Skeletal muscle satellite cell (primary cell): ENCODE measurements at regions not wholly inside any gene's neighbourhood (a gene's known extent, or its start where the extent isn't known, plus 50 kb on each side); places are given as distances from the start of the nearest gene placed in this dataset.
"Not testable (repeated sequence)": the region's sequence is repeated elsewhere in the genome, so short reads cannot be mapped to it uniquely, and the experiment has no call there.

ENCODE experiments used
- H3K27me3 ChIP-seq: 2 replicates; pipeline ENCODE4 v1.7.0; 2013; ENCODE audit warnings: low read length; ENCODE audit not compliant: control insufficient read depth, insufficient read depth
- H3K36me3 ChIP-seq: 2 replicates; pipeline ENCODE4 v1.7.0; 2013; ENCODE audit warnings: mild to moderate bottlenecking, control low read depth, low read length; ENCODE audit not compliant: insufficient read depth
- H3K4me1 ChIP-seq: 2 replicates; pipeline ENCODE4 v1.7.0; 2013; ENCODE audit warnings: low read length; ENCODE audit not compliant: control insufficient read depth, insufficient read depth
- H3K4me2 ChIP-seq: 2 replicates; pipeline ENCODE4 v1.7.0; 2013; ENCODE audit warnings: mild to moderate bottlenecking, low read length
- H3K4me3 ChIP-seq: 2 replicates; pipeline ENCODE4 v1.7.0; 2013; ENCODE audit warnings: low read length
- H3K9ac ChIP-seq: 2 replicates; pipeline ENCODE4 v1.7.0; 2013; ENCODE audit warnings: mild to moderate bottlenecking, low read depth, low read length, moderate library complexity
- H3K9me3 ChIP-seq: replicated peaks from 2 replicates; pipeline ENCODE4 v1.7.0; 2013; ENCODE audit warnings: mild to moderate bottlenecking, control low read depth, low read length

DNA sequence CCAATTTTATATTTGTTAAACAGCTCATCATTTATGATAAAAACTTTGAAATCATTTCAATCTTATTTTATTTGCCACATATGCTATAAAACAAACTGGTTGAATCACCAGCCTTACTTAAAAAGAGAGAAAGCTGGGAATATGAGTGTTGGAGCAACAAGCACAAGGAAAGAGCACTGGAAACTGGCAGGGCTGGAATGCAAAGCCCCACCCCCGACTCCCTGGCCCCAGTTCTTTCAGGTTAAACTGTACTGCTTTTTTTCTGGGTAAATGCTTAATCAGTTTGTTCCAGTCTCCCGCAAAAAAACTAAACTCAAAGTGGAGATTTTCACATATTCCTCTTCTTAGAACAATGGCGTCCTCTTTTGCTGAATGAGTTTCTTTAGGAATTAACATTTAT, 433.8 kb upstream of the NOX3 start:
- H3K9ac ChIP-seq, result no peak overlapping the region
- H3K4me1 ChIP-seq, result no peaks in the 10 kb centered on the region
- H3K9me3 ChIP-seq, result no peaks in the 10 kb centered on the region
- no peaks in the 10 kb centered on the region for H3K36me3 ChIP-seq
- no peak overlapping the region for H3K4me2 ChIP-seq
- no peaks in the 10 kb centered on the region for H3K27me3 ChIP-seq
- no peak overlapping the region for H3K4me3 ChIP-seq

DNA sequence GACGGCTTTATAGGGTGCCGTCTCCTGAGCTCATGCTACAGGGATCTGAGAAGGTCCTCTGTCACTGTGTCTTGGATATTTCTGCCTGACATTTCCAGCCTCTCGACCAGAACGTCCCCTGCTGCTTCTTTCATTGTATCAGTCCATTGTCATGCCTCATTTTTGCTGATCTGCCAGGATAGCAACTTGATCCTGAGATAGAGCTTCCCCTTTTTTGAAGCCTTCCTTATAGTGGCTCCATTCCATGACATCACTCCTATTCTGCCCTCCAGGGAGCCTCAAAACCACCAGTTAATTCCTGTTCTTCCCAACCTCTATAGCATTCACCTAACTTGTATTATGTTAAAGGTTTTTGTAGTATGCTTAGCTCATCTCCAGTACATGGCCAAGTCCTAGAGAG, 431.8 kb upstream of the NOX3 start:
- Histone ChIP-seq H3K4me1 (no peaks in the 10 kb centered on the region), H3K27me3 (no peaks in the 10 kb centered on the region), H3K4me2 (no peak overlapping the region), H3K9ac (no peak overlapping the region), H3K9me3 (no peaks in the 10 kb centered on the region), H3K36me3 (no peaks in the 10 kb centered on the region), H3K4me3 (no peak overlapping the region)

DNA sequence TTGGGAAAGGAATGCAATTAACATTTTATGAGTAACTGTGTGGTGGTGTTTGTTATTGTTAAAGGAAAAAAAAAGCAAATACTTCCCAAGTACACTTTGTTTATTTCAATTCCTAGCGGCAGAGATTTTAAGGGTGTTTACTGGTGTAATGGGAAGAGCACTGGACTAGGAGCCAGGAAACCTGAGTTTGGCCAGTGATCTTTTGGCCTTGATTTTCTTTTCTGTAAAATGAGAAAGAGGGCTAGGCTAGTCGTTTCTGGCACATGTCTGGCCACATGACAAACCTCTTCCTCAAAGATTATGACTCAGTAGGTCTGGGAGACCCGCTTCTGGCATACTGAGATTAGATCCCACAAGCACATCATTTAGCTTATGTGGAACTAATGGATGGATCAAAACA, 428.1 kb upstream of the NOX3 start:
- Histone ChIP-seq H3K9me3 (no peaks in the 10 kb centered on the region), H3K9ac (no peak overlapping the region), H3K27me3 (no peaks in the 10 kb centered on the region), H3K4me3 (no peak overlapping the region), H3K4me1 (no peaks in the 10 kb centered on the region), H3K4me2 (no peak overlapping the region), H3K36me3 (no peaks in the 10 kb centered on the region)

DNA sequence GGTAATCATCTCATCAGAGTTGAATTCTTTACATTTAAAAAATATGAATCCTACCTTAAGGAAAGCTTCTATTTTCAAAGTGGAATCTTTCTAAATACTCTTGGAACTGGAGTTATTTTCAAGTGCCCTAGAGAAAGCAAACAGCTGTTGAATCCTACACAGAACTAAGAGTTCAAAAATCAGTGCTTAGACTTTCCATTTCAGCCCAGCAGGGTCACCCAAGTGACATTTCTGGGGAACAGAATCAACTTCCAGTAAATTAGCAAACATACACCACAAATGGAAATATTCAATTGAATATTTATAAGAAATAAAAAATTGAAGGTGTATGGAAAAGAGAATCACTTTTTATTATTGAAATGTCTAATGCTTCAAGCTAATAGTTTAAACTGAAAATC, 427.7 kb upstream of the NOX3 start:
- Histone ChIP-seq H3K4me2 (no peak overlapping the region), H3K36me3 (no peaks in the 10 kb centered on the region), H3K9me3 (no peaks in the 10 kb centered on the region)

DNA sequence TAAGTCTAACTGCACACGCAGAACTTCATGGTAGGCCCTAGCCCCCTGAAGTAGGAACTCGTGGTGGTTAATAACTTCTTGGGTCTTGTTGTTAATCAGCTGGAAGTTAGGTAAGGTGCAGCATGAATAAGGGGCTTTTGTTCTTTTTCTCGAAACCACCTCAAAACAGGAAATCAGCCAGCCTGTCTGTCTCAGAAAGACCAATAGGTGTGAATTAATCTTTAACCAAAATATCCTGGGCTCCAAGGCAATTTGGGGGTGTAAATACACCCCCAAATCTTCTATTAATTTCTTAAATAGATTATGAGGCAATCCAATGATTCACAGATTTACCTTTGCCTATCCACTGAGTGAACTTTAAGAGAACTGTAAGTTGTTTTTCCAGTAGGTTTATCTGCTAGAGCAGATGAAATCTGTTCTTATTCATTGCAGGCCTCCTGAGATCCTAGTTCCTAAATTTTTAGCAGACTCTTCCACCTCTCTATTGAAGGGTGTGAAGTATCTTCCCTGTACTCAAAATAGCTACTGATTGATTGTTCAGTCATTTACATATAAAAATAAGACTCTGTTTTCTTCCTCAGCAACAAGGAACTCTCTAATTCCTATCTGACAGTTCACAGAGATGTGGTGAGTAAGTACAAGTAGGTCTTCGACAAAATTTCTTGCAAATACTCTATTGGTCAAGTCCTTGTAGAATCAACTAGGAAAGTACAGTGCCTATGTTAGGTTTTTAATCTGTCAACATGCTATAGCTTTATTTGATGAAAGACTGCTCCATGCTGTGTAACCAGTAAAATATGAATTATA, 427.1 kb upstream of the NOX3 start:
- no peaks in the 10 kb centered on the region for H3K36me3 ChIP-seq
- no peak overlapping the region for H3K4me3 ChIP-seq
- H3K4me1 ChIP-seq, result no peaks in the 10 kb centered on the region
- H3K9ac ChIP-seq, result no peak overlapping the region
- H3K4me2 ChIP-seq, result no peak overlapping the region
- H3K27me3 ChIP-seq, result no peaks in the 10 kb centered on the region
- H3K9me3 ChIP-seq, result no peaks in the 10 kb centered on the region

More for the DNA sequence above, 427.7 kb upstream of the NOX3 start:
- H3K4me1 ChIP-seq, result no peaks in the 10 kb centered on the region
- H3K4me3 ChIP-seq, result no peak overlapping the region
- no peaks in the 10 kb centered on the region for H3K27me3 ChIP-seq
- no peak overlapping the region for H3K9ac ChIP-seq

DNA sequence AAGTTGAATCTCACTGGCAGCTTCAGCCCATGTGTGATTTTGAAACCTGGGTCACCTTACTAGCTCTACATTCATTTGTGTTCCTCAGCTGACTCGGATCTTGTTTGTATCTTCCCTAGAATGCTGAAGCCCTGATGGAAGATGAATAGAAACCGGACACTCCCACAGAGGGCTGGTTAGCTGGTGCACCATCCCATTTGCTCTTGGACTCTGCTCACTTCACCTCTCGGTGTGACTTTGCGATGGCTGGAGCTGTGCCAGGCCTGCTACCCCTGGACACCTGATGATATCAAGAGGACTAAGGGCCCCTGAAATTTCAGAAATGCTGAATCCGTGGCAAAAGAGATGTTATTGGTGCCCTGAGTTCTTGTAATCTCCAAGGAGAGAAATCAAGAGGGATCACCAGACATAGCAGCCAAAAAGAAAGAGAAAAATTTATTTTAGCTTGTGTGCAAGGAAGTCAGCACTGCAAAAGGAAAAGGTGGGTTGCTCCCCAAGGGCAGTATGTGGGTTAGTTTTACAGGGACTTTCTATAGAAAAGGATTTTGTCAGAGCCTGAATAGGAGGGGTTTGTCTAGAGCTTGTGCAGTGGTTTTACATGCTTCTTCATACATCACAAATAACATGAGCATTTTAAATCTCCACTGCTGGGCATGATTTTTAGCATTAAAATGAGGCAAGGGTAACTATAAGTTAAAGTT, 426.3 kb upstream of the NOX3 start:
- no peak overlapping the region for H3K9ac ChIP-seq
- no peaks in the 10 kb centered on the region for H3K27me3 ChIP-seq
- no peaks in the 10 kb centered on the region for H3K4me1 ChIP-seq
- no peak overlapping the region for H3K4me2 ChIP-seq
- no peak overlapping the region for H3K4me3 ChIP-seq
- no peaks in the 10 kb centered on the region for H3K36me3 ChIP-seq
- no peaks in the 10 kb centered on the region for H3K9me3 ChIP-seq

DNA sequence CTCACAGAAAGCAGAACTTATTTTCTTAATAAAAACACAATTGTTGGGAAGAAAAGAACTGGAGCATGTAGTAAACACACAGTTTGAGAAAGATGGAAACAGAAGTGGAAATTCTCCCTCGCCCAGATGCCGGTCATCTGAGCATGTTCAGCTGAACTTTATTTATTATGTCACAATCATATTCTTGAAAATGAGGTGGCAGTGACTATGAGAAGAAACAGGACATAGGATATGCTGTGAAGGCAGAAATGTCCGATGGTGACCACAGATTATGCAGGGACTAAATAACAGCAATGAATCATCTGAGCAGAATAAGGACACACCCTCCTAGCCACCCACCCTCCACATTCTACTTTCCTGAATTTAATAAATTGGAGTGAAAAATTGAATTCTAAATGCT, 425.3 kb upstream of the NOX3 start:
- Histone ChIP-seq H3K4me3 (no peak overlapping the region), H3K9me3 (no peaks in the 10 kb centered on the region)

DNA sequence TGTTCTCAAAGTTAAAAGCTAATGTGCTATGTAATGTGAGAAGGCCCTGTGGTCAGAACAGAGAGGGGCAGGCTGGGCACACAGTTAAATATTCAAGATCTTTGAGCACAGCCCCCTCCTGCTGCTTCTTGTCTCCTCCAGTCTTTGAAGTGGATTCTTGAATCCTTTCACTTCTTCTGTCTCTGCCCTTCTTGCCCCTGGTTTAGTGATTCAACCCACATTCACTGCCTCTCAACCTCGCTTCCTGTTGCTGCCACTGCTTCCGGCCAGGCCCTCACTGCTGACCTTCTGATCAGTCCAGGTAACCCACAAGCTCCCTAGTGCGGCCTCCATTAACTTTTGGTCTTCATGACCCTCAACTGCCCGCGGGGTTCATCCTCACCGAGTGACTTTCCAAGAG, 417.3 kb upstream of the NOX3 start:
- no peaks in the 10 kb centered on the region for H3K36me3 ChIP-seq
- no peaks in the 10 kb centered on the region for H3K4me1 ChIP-seq
- H3K27me3 ChIP-seq, result no peaks in the 10 kb centered on the region
- H3K9me3 ChIP-seq, result no peaks in the 10 kb centered on the region
- H3K9ac ChIP-seq, result no peak overlapping the region
- H3K4me3 ChIP-seq, result no peak overlapping the region
- H3K4me2 ChIP-seq, result no peak overlapping the region

More for the DNA sequence above, 425.3 kb upstream of the NOX3 start:
- Histone ChIP-seq H3K4me1 (no peaks in the 10 kb centered on the region), H3K27me3 (no peaks in the 10 kb centered on the region), H3K4me2 (no peak overlapping the region), H3K36me3 (no peaks in the 10 kb centered on the region), H3K9ac (no peak overlapping the region)

DNA sequence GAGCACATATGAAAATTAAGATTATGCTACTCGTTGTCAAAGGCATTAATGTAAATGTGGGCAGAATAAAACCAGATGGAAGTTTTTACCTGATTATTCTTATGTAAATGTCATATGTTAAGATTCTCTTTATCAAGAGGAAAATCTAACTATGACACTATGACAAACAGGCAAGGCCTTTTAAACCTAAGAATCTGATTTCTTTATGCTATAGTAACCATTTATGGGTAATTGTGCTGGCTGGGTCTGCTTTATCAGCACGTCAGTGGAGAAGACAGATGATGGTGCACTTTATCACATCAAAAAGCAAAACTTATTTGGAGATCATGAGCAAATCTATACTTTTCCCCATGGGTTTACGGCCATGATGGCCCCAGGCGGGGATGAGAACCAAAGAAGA, 412.0 kb upstream of the NOX3 start:
- Histone ChIP-seq H3K9me3 (no peaks in the 10 kb centered on the region), H3K36me3 (no peaks in the 10 kb centered on the region), H3K27me3 (no peaks in the 10 kb centered on the region), H3K4me2 (no peak overlapping the region), H3K4me3 (no peak overlapping the region), H3K9ac (no peak overlapping the region), H3K4me1 (no peaks in the 10 kb centered on the region)

DNA sequence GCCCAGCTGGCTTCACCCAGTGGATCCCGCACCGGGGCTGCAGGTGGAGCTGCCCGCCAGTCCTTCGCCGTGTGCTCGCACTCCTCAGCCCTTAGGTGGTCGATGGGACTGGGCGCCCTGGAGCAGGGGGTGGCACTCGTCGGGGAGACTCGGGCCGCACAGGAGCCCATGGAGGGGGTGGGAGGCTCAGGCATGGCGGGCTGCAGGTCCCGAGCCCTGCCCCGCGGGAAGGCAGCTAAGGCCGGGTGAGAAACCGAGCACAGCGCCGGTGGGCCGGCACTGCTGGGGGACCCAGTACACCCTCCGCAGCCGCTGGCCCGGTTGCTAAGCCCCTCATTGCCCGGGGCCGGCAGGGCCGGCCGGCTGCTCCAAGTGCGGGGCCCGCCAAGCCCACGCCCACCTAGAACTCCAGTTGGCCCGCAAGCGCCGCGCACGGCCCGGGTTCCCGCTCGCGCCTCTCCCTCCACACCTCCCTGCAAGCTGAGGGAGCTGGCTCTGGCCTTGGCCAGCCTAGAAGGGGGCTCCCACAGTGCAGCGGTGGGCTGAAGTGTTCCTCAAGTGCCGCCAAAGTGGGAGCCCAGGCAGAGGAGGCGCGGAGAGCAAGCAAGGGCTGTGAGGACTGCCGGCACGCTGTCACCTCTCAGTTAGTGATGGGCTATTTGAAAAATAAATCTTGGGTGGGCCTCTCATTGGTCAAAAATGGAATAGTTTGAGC, 411.2 kb upstream of the NOX3 start:
- H3K4me3 ChIP-seq, result not testable (repeated sequence)

DNA sequence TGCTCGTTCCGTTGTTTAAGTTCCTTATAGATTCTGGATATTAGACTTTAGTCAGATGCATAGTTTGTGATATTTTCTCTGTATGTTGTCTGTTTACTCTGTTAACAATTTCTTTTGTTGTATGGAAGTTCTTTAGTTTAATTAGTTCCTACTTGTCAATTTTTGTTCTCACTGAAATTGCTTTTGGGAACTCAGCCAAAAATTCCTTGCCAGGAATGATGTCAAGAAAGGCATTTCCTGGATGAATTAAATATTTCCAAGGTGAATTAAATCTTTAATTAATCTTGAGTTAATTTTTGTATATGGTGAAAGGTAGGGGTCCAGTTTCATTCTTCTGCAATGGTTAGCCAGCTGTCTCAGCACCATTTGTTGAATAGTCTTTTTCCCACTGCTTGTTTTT, 406.2 kb upstream of the NOX3 start:
- no peak overlapping the region for H3K4me3 ChIP-seq
- H3K4me1 ChIP-seq, result no peaks in the 10 kb centered on the region

More for the DNA sequence above, 411.2 kb upstream of the NOX3 start:
- not testable (repeated sequence) for H3K27me3 ChIP-seq, H3K4me2 ChIP-seq, H3K9me3 ChIP-seq, H3K36me3 ChIP-seq, H3K4me1 ChIP-seq, H3K9ac ChIP-seq

More for the DNA sequence above, 406.2 kb upstream of the NOX3 start:
- Histone ChIP-seq H3K36me3 (no peaks in the 10 kb centered on the region), H3K27me3 (no peaks in the 10 kb centered on the region), H3K9me3 (no peaks in the 10 kb centered on the region), H3K4me2 (no peak overlapping the region), H3K9ac (no peak overlapping the region)
